Stimulated activated naive CD4-positive, alpha-beta T cell (primary cell): ENCODE measurements at regions not wholly inside any gene's neighbourhood (a gene's known extent, or its start where the extent isn't known, plus 50 kb on each side); places are given as distances from the start of the nearest gene placed in this dataset.
"Not testable (repeated sequence)": the region's sequence is repeated elsewhere in the genome, so short reads cannot be mapped to it uniquely, and the experiment has no call there.

Experiments
- DNase-seq, 6 experiments: peaks; one replicate each; lab custom pipeline; 2025; lab: John Stamatoyannopoulos, UW

DNA sequence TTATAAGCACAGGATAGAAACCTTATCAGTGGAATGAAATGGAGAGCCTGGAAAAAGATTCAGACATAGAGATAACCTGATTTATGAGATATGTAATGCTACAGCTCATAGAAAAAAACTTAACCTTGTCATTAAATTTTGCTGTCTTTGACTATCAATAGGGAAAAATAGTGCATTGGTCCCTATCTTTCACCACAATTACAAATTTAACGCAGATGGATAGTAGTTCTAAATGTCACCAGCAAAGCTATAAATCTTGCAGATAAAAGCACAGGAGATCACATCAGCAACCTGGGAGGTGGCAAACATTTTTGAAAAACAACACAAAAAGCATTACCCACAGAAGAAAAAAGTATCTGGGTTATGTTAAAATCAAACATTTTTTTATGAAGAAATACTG is 831.6 kb downstream of the BRINP3 start:
- DNase-seq = no peak

DNA sequence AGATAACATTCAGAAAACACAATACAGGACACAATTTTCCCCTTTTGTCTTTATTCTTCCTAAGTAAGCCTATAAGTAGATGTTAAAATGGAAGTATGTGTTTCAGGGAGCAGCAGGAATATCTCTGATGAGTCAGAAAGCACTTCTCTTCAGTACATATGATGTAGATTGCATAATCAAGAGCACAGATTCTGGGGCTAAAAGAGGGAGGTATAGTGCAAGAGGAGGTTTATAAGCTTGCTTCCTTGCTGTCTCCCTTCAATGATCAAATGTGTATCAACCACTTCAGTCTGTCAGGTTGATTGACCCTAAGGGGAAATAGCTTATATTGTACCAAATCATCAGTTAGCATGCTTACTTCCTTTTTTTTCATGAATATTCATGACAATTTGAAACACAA is 822.8 kb downstream of the BRINP3 start:
- DNase-seq = no peak

GRCh38 chr1:189656628-189657530 is 820.8 kb downstream of the BRINP3 start:
- no peak for DNase-seq

GRCh38 chr1:189657715-189658114 is 819.9 kb downstream of the BRINP3 start:
- no peak for DNase-seq

DNA sequence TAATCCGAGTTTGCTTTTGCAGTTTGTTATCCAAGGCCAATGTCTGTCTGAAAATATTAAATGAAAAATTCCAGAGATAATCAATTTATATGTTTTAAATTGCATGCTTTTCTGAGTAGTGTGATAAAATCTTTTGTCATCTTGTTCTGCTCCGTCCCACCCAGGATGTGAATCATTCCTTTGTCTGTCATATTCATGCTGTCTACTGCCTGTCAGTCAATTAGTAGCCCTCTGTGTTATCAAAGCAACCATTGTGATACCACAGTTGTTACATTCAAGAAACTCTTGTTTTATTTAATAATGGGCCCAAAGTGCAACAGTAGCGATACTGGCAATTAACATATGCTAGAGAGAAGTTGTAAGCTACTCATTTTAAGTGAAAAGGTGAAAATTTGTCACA is 819.3 kb downstream of the BRINP3 start:
- DNase-seq = no peak

DNA sequence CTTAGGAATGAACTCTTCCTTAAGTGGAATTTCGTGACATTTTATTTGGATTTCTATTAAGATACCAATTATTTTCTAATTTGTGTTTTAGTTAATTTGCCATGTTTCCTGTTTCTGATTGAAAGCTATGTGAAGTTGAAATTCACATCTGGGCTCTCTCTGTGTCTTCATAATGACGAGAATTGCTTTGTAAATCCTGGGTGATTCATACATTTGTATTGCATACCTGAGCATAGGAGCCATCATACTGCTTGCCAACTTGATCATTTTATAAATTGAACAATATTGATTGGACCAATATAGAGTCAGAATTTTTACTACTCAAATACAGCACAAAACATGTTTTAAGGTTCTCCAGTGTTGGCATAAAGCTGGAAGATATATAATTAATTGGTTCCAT is 817.9 kb downstream of the BRINP3 start:
- no peak for DNase-seq

DNA sequence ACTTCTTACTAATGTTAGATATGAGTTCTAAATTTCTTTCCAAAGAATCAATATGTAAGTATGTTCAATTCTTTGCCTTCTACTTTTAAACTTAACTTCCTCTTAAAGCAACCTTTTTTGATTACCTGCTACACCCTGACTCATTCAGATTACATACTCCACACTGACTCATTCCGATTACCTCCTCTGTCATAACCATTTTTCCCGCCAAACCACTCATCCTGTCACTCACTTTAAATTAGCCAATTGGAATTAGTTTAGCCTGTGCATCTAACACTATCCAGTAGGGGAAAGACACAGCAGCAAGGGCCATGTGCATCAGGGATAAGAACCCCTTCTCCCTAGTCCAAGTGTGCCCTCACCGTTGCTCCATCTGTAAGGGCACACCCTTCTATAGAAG is 815.5 kb downstream of the BRINP3 start:
- DNase-seq = no peak

DNA sequence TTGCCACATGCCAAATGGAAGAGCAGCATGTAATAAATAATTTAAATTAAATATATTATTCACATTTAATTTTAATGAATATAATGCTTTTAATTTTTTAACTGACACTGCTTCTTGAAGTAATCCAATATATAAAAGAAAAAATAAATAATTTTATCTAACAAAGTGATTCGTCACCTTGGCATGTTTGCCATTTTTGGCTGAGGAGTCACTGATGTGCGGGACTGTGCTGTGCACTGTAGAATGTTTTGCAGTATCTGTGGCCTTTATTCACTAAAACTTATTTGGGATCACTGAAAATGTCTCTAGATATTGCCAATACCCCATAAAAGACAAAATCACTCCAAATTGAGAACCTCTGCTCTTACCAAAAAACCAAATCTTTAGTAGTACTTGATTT is 807.8 kb downstream of the BRINP3 start:
- DNase-seq = no peak

- DNase-seq = no peak
These were observed 804.4 kb downstream of the BRINP3 start for GRCh38 chr1:189673217-189673616.

- no peak for DNase-seq
These were observed 801.9 kb downstream of the BRINP3 start for GRCh38 chr1:189675712-189676244.

GRCh38 chr1:189678779-189679178 is 798.9 kb downstream of the BRINP3 start:
- no peak for DNase-seq

- DNase-seq = no peak
These were observed 796.3 kb downstream of the BRINP3 start for GRCh38 chr1:189681252-189681919.

- DNase-seq = no peak
These were observed 795.1 kb downstream of the BRINP3 start for GRCh38 chr1:189682591-189682990.

DNA sequence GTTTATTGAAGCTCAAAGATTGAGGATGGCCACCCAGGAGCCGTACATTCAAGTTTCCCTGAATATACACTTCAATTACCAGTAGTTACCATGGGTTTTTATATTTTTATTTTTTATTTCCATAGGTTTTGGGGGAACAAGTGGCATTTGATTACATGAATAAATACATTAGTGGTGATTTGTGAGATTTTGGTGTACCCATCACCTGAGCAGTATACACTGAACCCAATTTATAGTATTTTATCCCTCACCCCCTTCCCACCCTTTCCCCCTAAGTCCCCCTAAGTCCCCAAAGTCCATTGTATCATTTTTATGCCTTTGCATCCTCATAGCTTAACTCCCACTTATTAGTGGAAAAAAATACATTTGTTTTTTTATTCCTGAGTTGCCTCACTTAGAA is 791.4 kb downstream of the BRINP3 start:
- no peak for DNase-seq

DNA sequence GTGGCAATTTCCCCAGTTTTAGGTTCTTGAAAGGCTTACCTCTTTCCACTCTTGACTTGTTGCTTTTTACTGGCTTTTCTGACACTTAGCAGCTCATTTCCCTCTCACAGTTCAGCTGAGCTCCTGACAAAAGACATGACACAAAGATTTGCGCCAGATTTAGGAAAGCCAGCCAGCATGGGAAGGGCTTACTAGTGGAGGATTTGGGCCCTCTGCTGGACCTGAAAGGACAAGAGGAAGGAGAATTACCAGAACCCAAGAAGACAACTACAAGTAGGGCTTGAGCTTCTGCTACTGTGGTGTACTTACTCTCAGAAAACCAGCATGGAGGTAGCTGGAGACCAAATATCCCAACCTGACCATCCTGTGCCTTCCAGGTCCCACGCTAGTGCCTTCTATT is 784.5 kb downstream of the BRINP3 start:
- DNase-seq = no peak

DNA sequence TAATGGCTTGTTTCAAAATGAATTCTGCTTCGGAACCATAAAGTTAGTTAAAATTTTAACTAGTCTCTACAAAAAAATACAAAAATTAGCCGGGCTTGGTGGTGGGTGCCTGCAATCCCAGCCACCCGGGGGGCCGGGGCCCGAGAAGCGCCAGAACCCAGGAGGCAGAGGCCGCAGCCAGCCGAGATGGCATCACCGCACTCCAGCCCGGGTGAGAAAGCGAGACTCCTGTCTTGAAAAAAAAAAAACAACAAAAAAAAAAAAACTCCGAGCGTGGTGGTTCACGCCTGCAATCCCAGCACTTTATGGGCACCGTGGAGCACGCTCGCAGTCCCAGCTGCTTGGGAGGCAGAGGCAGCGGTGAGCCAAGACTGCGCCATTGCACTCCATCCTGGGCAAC is 781.4 kb downstream of the BRINP3 start:
- no peak for DNase-seq

DNA sequence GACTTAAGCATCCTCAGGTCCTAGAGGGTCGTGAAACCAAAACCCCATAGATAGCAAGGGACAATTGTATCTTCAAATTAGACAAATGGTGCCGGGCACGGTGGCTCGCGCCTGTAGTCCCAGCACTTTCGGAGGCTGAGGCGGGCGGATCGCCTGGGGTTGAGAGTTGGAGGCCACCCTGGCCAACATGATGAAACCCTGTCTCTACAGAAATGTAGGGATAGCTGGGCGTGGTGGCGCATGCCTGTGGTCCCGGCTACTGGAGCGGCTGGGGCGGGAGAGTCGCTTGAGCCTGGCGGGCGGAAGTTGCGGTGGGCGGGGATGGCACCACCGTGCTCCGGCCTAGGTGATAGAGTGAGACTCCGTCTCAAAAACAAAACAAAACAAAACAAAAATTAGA is 780.6 kb downstream of the BRINP3 start:
- no peak for DNase-seq

DNA sequence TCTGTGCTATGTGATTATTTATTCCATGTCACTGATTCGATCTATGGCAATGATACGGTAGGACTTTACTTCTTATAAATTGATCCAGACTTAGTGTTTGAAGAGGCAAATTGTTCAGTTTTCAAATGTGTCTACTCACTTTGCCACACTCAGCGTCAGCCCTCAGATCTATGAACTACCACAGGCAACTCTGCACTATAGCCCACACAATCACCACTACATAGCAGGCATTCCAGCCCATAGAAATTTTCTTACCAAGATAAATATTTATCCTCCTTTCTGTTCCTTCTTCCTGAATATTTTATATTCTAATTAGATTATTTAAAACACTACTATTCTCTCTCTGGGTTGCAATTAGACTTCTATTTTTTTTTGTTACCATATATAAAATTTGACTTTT is 776.1 kb downstream of the BRINP3 start:
- DNase-seq = no peak

- no peak for DNase-seq
These were observed 771.1 kb downstream of the BRINP3 start for GRCh38 chr1:189706594-189706993.

- DNase-seq = no peak
These were observed 769.0 kb downstream of the BRINP3 start for GRCh38 chr1:189708674-189709073.

GRCh38 chr1:189718147-189718795 is 759.4 kb downstream of the BRINP3 start:
- DNase-seq = not testable (repeated sequence)

DNA sequence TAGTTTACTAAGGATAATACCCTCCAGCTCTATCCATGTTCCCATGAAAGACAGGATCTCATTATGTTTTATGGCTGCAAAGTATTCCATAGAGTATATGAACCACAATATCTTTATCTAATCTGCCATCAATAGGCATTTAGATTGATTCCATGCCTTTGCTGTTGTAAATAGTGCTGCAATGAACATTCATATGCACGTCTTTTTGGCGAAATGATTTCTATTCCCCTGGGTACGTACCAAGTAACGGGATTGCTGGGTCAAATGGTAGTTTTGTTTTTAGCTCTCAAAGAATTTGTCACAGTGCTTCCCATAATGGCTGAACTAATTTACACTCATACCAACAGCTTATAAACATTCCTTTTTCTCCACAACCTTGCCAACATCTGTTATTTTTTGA is 750.9 kb downstream of the BRINP3 start:
- no peak for DNase-seq

DNA sequence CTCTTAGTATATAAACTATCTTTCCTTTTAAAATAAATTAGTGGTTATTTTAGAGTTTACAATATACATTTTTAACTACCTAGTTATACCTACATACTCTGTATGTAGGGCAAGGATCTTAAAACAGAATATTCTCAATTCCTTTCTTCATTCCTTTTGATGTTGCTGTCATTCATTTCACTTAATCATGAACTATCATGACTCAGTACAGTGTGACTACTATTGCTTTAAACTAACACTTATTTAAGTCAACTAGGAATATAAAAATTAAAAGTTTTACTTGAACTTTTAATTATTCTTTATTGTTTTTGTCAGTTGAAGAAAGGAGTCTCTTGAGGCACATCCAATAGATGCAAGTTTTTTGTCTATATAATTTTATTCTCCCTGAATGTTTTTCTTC is 726.4 kb downstream of the BRINP3 start:
- no peak for DNase-seq
